Keratinocyte (primary cell): ENCODE measurements at regions not wholly inside any gene's neighbourhood (a gene's known extent, or its start where the extent isn't known, plus 50 kb on each side); places are given as distances from the start of the nearest gene placed in this dataset.
A peak's percentile ranks its signal among the peaks of the same experiment; 100 is the strongest.

Experiments used
- CTCF ChIP-seq, 3 experiments: IDR thresholded peaks in 1 of 3; conservative IDR thresholded peaks in 1 of 3; optimal IDR thresholded peaks in 1 of 3; 2 replicates in 2 of 3; 3 replicates in 1 of 3; pipeline versions ENCODE3 to v1.5.1; 2011; ENCODE audit warnings: low read length in 3 of 3, mild to moderate bottlenecking in 3 of 3, moderate library complexity in 2 of 3, control low read depth in 1 of 3, inconsistent platforms in 1 of 3; ENCODE audit not compliant: insufficient read depth in 2 of 3; ENCODE audit errors: extremely low read depth in 1 of 3
- EZH2 ChIP-seq: IDR thresholded peaks from one replicate; pipeline ENCODE4 v1.6.1; 2012; ENCODE audit warnings: inconsistent platforms, mild to moderate bottlenecking, low read length, moderate library complexity

GRCh38 chr12:107622001-107622400 is 63.6 kb upstream of the PWP1 start:
- TF ChIP-seq CTCF (optimal IDR thresholded peaks at IDR 0.05 in 1 of 3, IDR thresholded peaks at IDR 0.05 in 1 of 3, conservative IDR thresholded peaks at IDR 0.05 in 1 of 3; ENCODE audit: extremely low read depth in 1 of 3, insufficient read depth in 2 of 3, low read length in 3 of 3), result peak; percentile 53 to 70 (median 63)
- no peak for TF ChIP-seq EZH2
